ENCODE measurements at regions not wholly inside any gene's neighbourhood (a gene's known extent, or its start where the extent isn't known, plus 50 kb on each side); places are given as distances from the start of the nearest gene placed in this dataset.

DNA sequence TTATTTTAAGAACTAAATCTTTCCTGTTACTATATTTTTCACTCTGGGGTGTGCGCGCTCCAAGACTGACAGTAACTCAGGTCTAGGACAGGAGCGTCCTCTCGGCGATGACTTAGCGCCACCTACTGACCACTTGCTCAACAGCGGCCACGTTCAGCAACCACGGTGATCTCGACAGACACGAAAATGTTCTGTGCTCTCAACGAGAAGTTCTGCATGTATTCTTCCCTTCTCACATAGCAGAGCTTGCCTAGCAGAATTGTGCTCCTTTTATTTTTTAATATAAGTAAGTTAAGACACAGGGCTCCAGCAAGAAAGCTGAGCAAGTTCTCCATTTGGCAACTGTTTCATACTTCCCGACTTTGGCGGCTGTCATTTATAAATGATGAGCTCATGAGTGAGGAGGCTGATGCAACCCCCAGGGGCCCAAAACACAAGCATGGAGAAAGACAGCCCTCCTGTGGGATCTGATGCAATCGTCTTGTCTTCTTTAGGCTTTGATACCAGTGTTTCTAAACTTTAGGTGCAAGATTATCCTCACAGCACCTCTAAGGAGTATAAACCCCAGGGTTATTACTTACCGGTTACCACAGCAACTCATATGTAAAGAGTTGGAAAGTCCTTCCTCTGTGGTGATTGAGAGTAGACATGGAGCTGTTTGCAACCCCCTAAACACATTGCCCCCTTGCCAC is 92.6 kb downstream of the HHIPL2 start:
- Histone ChIP-seq H3K9me3 (no peaks in the 10 kb centered on the region), H3K27me3 (no peaks in the 10 kb centered on the region), H3K4me1 (ENCODE audit: control insufficient read depth in 1 of 2, insufficient read depth in 1 of 2, low read depth in 1 of 2, low read length in 1 of 2) (peaks cover 6 to 7% of the 10 kb centered on the region in 2 experiments), H3K36me3 (no peaks in the 10 kb centered on the region), H3K27ac (no peak overlapping the region), H3K4me3 (ENCODE audit: low read depth in 1 of 2, low read length in 1 of 2) (no peak overlapping the region)
- TF ChIP-seq, protein P1, sequence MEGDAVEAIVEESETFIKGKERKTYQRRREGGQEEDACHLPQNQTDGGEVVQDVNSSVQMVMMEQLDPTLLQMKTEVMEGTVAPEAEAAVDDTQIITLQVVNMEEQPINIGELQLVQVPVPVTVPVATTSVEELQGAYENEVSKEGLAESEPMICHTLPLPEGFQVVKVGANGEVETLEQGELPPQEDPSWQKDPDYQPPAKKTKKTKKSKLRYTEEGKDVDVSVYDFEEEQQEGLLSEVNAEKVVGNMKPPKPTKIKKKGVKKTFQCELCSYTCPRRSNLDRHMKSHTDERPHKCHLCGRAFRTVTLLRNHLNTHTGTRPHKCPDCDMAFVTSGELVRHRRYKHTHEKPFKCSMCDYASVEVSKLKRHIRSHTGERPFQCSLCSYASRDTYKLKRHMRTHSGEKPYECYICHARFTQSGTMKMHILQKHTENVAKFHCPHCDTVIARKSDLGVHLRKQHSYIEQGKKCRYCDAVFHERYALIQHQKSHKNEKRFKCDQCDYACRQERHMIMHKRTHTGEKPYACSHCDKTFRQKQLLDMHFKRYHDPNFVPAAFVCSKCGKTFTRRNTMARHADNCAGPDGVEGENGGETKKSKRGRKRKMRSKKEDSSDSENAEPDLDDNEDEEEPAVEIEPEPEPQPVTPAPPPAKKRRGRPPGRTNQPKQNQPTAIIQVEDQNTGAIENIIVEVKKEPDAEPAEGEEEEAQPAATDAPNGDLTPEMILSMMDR (IDR thresholded peaks at IDR 0.05) = peak; percentile 46

- no peaks in the 10 kb centered on the region for H3K36me3 ChIP-seq
- no peaks in the 10 kb centered on the region for H3K27me3 ChIP-seq
- no peaks in the 10 kb centered on the region for H3K9me3 ChIP-seq
- H3K4me3 ChIP-seq (ENCODE audit: low read depth in 1 of 2, low read length in 1 of 2) = no peak overlapping the region
- peaks cover 6 to 7% of the 10 kb centered on the region in 2 experiments for H3K4me1 ChIP-seq (ENCODE audit: control insufficient read depth in 1 of 2, insufficient read depth in 1 of 2, low read depth in 1 of 2, low read length in 1 of 2)
- TF ChIP-seq, protein P1 (IDR thresholded peaks at IDR 0.05) = no peak
- H3K27ac ChIP-seq = no peak overlapping the region
Observed at GRCh38 chr1:222454782-222455181, 93.1 kb downstream of the HHIPL2 start.

GRCh38 chr1:222454186-222454585 is 93.7 kb downstream of the HHIPL2 start:
- Histone ChIP-seq H3K36me3 (no peaks in the 10 kb centered on the region), H3K27me3 (no peaks in the 10 kb centered on the region), H3K27ac (no peak overlapping the region), H3K9me3 (no peaks in the 10 kb centered on the region), H3K4me1 (ENCODE audit: control insufficient read depth in 1 of 2, insufficient read depth in 1 of 2, low read depth in 1 of 2, low read length in 1 of 2) (peaks cover 6 to 7% of the 10 kb centered on the region in 2 experiments), H3K4me3 (ENCODE audit: low read depth in 1 of 2, low read length in 1 of 2) (no peak overlapping the region)
- TF ChIP-seq, protein P1 (IDR thresholded peaks at IDR 0.05) = no peak

- Histone ChIP-seq H3K36me3 (no peaks in the 10 kb centered on the region), H3K4me1 (ENCODE audit: control insufficient read depth in 1 of 2, insufficient read depth in 1 of 2, low read depth in 1 of 2, low read length in 1 of 2) (peaks cover 6 to 7% of the 10 kb centered on the region in 2 experiments), H3K27me3 (no peaks in the 10 kb centered on the region), H3K4me3 (ENCODE audit: low read depth in 1 of 2, low read length in 1 of 2) (no peak overlapping the region), H3K27ac (no peak overlapping the region), H3K9me3 (no peaks in the 10 kb centered on the region)
- TF ChIP-seq, protein P1 (IDR thresholded peaks at IDR 0.05) = no peak
Observed at GRCh38 chr1:222452031-222452430, 95.9 kb downstream of the HHIPL2 start.

GRCh38 chr1:222443566-222443965 is 104.3 kb downstream of the HHIPL2 start:
- H3K36me3 ChIP-seq = no peaks in the 10 kb centered on the region
- no peak overlapping the region for H3K4me3 ChIP-seq (ENCODE audit: low read depth in 1 of 2, low read length in 1 of 2)
- TF ChIP-seq, protein P1 (IDR thresholded peaks at IDR 0.05) = no peak
- H3K9me3 ChIP-seq = no peaks in the 10 kb centered on the region
- no peak overlapping the region for H3K27ac ChIP-seq
- H3K27me3 ChIP-seq = no peaks in the 10 kb centered on the region
- no peaks in the 10 kb centered on the region for H3K4me1 ChIP-seq (ENCODE audit: control insufficient read depth in 1 of 2, insufficient read depth in 1 of 2, low read depth in 1 of 2, low read length in 1 of 2)

Measured in neutrophil (primary cell).